ENCODE measurements at regions not wholly inside any gene's neighbourhood (a gene's known extent, or its start where the extent isn't known, plus 50 kb on each side); places are given as distances from the start of the nearest gene placed in this dataset.
"Not testable (repeated sequence)": the region's sequence is repeated elsewhere in the genome, so short reads cannot be mapped to it uniquely, and the experiment has no call there.

- DNase-seq = no peak
These were observed 245.3 kb upstream of the UFL1 start for GRCh38 chr6:96276305-96276704.

- DNase-seq = no peak
These were observed 244.8 kb upstream of the UFL1 start for GRCh38 chr6:96276856-96277255.

DNA sequence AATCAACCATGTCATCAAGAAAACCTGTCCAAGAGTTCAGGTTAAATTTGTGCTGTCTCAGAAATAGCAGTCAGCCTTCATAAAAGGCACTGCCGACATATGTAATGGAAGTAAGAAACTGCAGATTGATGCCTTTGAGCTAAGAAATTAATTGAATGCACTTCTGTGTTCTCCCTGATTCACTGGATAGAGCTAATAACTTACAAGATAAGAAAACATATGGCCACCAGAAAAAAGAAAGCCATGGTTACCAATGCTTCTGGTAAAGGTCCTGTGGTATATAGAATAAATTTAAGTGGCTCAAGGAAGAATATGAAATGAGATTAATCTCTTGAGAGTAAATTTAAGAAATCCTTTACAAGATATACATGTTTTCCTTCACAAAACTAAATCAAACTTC, 242.5 kb upstream of the UFL1 start:
- no peak for DNase-seq

DNA sequence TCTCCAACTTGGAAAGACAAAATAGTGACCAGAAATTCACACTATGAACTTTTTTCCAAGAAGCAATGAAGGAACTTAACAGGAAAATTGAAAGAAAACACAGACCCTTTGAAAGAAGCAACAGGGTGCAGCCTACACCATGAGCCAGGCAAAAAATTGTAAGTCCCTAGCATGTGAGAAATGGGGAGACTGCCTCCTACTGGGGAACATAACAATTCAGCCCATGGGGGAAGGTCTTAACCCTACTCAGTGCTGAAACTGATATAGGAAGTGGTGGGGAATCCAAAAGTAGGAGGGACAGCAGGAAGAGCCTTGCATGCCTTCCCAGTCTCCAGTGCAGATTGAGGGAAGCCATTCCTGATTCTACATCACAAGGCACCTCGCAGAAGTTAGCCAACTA, 235.1 kb upstream of the UFL1 start:
- no peak for DNase-seq

- no peak for DNase-seq
These were observed 222.1 kb upstream of the UFL1 start for GRCh38 chr6:96299525-96299924.

DNA sequence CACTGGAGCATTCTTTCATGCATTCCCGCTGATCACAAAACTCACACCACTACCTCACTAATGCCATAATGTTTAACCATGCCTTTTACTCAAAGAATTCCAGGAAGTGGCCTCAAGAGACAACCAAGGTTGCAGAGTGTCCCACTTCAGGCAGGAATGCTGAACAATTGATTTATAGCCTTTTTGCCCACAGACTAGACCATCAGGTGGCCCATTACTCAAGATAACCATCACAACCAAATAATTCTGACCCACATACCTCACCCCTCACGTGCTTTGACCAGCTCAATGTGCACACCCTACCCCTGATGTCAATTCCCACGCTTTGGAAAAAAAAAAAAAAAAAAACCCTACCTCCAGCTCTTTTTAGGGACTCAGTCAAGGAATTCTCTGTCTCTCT, 220.6 kb upstream of the UFL1 start:
- DNase-seq = no peak

DNA sequence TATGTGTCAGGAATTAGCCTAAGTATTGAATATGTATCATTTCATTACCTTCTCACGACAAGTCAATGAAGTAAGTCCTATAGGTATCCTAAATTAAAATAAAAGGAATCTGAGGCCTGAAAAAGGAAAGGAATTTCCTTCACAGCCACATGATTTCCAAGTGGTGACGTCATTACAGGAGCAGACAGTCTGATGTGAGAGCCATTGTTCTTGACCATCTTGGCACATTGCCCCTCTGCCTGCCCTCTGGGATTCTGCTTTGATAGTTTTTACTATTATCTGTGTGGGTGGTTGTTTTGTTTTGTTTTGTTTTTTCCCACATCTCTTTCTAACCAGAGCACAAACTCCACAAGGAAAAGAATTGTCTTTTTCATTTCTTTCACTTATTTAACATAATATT, 219.8 kb upstream of the UFL1 start:
- DNase-seq = no peak

DNA sequence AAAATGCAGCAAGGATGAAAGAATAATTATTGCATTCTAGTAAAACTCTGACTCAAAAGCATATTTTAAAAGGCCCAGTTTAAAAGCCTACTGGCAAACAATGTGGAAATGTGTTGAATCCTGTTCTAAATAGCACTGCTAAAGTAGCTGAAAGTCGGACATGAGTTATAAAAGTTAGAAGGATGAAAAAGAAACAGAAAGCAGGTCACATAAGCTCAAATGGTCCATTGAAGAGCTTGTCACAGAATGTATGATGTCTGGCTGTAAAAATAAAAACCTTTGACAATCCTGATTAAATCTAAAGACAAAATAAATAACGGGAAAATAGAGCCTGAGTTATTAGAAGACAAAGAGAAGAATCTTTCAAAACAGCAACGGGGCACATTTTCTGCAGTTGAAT, 218.6 kb upstream of the UFL1 start:
- no peak for DNase-seq

GRCh38 chr6:96304997-96305396, 216.6 kb upstream of the UFL1 start:
- DNase-seq = no peak

- DNase-seq = no peak
These were observed 190.7 kb upstream of the UFL1 start for GRCh38 chr6:96330884-96331283.

DNA sequence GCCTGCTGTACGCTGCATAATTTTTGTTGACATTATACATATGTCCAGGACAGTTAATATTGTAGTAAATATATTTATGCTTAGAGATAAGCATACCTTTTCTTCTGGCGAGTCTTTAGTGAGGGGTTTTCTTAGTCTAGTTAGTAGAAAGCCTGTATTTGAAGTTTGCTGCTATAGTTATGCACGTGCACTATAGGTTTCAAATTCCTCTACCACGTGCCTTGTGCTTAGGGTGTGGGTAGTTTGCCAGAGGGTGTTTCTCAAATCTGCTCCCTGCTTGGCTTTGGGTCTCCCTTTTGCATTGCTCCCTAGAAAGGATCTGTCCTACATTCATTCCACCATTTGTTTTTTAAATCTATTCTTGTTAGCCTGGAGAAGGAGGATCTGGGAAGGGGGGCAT, 181.4 kb upstream of the UFL1 start:
- DNase-seq = no peak

GRCh38 chr6:96345501-96345900, 176.1 kb upstream of the UFL1 start:
- DNase-seq = no peak

DNA sequence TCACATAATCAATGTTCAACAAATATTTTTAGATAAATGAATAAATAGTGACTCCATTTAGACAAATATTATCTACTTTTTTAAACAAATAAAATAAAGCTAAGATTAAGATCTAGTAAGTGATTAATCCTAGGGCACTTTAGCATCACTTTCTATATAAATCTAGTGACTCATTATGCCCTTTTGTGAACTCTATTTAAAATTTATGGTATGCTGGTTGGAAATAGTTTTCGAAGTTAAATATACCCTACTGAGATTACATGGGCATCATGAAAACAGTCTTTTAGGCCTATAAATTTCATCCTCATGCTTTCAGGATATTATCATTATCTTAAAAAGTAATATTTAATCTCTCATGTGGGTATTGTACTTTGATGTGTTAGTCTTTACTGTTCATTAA, 140.4 kb upstream of the UFL1 start:
- no peak for DNase-seq

- DNase-seq = peak in 6 of 14 donors; percentile 3 to 27 (median 9)
These were observed 129.7 kb upstream of the UFL1 start for GRCh38 chr6:96391776-96392360.

- peak in 1 of 14 donors; percentile 3 for DNase-seq
These were observed 126.9 kb upstream of the UFL1 start for GRCh38 chr6:96394727-96395126.

DNA sequence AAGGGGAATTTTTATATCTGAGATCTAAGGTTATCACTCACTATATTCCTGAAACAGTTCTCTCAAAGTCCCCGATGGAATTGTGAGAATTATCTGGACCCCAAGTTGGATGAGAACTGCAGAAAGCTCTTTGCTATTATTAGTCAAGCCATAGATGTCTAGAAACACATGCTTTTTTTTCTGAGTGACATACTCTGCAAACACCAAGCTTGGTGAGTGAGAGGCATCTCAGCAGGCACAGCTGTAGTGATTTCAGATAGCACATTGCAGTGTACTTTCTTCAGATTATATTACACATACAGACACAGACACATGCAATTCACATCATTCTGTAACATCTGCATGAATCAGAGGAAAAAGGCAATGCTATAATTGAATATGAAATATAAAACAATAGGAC, 111.1 kb upstream of the UFL1 start:
- DNase-seq = no peak

GRCh38 chr6:96420294-96420693, 101.3 kb upstream of the UFL1 start:
- peak in 1 of 14 donors; percentile 21 for DNase-seq

- no peak for DNase-seq
These were observed 87.7 kb upstream of the UFL1 start for GRCh38 chr6:96433950-96434349.

DNA sequence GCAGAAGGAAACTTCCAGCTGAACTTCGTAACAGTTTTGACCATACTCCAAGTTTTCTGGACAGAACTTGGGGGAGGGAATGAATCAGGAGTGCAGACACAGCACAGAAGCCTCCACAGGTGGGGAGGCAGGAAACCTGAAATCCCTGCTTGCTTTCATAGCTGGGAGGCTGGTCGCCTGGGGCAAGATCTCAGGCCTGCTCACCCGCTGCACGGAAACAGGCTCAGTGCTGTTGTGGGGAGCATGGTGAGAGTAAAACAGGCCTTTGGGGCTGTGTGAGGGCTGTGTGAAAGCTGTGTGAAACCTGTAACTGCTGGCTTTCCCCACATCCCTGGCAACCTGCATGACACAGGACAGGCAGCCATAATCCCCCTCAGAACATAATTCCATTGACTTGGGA, 85.2 kb upstream of the UFL1 start:
- DNase-seq = no peak

GRCh38 chr6:96437228-96437627, 84.4 kb upstream of the UFL1 start:
- DNase-seq = not testable (repeated sequence)

- DNase-seq = no peak
These were observed 71.4 kb upstream of the UFL1 start for GRCh38 chr6:96450082-96450769.

DNA sequence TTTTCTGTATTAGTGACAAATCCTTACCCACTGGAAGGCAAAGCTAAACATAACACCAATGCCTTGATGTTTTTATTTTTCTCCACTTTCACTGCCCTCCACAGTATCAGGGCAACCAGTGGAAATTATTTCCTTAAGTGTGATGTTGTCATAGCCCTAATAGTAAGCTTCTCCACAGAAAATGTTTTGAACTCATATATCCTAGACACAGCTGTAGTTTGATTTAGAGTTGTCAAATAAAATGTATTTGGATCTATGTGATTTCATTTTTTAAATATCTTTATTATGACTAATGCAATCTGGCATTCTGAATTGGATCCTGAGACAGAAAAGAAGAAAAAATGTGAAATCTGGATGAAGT, 70.9 kb upstream of the UFL1 start:
- no peak for DNase-seq

GRCh38 chr6:96458771-96459170, 62.8 kb upstream of the UFL1 start:
- no peak for DNase-seq

DNA sequence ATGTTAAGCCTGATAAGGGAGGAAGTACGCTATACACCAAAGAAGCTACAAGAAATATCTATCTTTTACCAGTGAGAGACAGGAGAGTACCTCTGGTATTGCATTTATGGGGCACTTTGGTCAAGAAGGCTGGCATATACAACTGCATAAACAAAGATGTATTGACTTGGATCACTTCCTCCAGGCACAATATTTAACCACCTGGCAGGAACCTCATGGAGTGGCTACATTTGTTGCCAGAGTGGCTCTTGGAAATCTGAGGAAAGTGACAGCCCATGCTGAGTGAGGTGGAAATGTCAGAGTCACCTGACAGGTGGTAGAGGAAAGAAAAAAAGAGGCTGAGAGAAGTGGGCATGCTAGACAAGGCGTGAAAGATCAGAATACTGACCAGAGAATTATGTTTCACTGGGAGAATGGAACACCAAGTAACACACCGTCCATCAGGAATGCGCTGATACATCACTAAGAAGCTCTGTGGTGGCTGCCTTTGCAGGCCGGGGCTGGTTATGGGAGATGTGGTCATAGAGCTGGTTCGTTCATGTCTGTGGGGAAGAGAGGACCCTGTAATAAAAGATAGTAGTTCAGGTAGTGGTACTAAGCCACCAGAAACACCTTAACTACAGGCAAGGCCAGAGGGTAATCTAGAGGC, 61.4 kb upstream of the UFL1 start:
- DNase-seq = no peak

Measured in C1 segment of cervical spinal cord (tissue), 14 donors.